Fibroblast of lung (primary cell): ENCODE measurements at regions not wholly inside any gene's neighbourhood (a gene's known extent, or its start where the extent isn't known, plus 50 kb on each side); places are given as distances from the start of the nearest gene placed in this dataset.
"Not testable (repeated sequence)": the region's sequence is repeated elsewhere in the genome, so short reads cannot be mapped to it uniquely, and the experiment has no call there.

Source experiments
- CTCF ChIP-seq, 2 donors: IDR thresholded peaks in 1 of 2; conservative IDR thresholded peaks in 1 of 2; 1 replicate in 1 of 2; 2 replicates in 1 of 2; pipeline ENCODE4 v1.5.1; 2011 to 2012; ENCODE audit warnings: low read length in 2 of 2, control low read depth in 1 of 2, inconsistent platforms in 1 of 2, low read depth in 1 of 2, mild to moderate bottlenecking in 1 of 2
- EZH2 ChIP-seq: IDR thresholded peaks from 2 replicates; pipeline ENCODE4 v1.5.1; 2012; ENCODE audit warnings: low read length, control low read depth, mild to moderate bottlenecking; ENCODE audit errors: missing control alignments

GRCh38 chr21:13874001-13874400 lies 264.4 kb downstream of the POTED start:
- not testable (repeated sequence) for TF ChIP-seq CTCF (conservative IDR thresholded peaks at IDR 0.05 in 1 of 2, IDR thresholded peaks at IDR 0.05 in 1 of 2; ENCODE audit: low read depth in 1 of 2, low read length in 2 of 2); EZH2
